AG04449 (cell line): ENCODE measurements at regions not wholly inside any gene's neighbourhood (a gene's known extent, or its start where the extent isn't known, plus 50 kb on each side); places are given as distances from the start of the nearest gene placed in this dataset.

Experiments
- CTCF ChIA-PET: fragments of 350-600 bp; formaldehyde crosslinking; extraction: SDS; loops from one replicate; lab custom pipeline; 2021; ENCODE audit warnings: antibody characterized with exemption; lab: Yijun Ruan, JAX
- POLR2A ChIA-PET: fragments of 400-600, 350-600 bp; formaldehyde crosslinking; extraction: SDS; loops from one replicate; lab custom pipeline; 2020; ENCODE audit warnings: antibody characterized with exemption, inconsistent platforms; lab: Yijun Ruan, JAX
- DNase-seq: peaks from one replicate; pipeline ENCODE4 v3.0.0-alpha.2; 2010; ENCODE audit warnings: low read depth, low spot score
- H3K4me3 ChIP-seq: 2 replicates; pipeline ENCODE4 v1.5.1; 2011; ENCODE audit warnings: low read depth, mild to moderate bottlenecking, control low read depth, low read length
- TF ChIP-seq, protein P1 (sequence below): IDR thresholded peaks from one replicate; pipeline ENCODE4 v1.5.1; 2011; ENCODE audit warnings: mild to moderate bottlenecking, moderate library complexity, low read length, control low read depth, inconsistent platforms; ENCODE audit not compliant: insufficient read depth; ENCODE audit errors: missing control alignments

DNA sequence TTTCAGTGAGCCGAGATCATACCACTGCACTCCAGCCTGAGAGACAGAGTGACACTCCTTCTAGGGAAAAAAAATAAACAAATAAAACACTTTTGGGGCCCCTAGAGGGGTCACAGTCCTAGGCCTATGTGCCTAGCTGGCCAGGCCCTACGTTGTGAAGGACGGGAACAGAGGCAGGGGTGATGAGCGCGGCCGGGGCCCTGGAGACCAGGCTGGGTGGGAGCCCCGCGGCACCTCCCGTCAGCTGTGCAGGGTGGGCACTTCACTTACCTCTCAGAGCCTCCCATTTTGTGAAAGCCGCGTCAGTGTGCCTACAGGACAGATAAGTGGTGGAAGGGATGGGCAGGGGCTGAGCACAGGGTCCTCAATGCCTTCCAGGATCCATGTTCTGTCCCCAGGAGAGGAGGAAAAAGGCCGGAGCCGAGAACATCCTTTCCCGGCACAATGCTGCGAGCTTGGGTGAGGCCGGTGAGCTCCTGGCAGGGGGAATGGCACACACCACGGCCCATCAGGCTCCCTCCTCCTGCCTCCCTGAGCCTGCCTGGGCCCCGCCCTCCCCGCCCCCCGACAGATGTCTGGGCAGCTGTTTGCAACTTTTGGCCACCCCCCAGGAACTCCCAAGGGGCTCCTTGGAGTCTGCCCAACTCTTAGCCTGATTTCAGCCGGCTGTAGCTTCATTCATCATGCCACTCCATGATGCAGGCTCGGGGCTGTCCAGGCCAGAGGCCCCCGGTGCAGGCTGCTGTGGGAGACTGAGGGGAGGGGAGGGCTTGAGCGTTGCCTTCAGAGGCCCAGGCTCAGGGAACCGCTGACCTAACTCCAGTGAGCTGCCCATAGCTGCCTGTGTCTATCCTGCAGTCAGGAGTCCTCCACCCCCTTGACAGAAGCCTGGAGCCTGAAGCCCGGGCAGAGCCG, 196.5 kb downstream of the TFCP2L1 start:
- TF ChIP-seq, protein P1, sequence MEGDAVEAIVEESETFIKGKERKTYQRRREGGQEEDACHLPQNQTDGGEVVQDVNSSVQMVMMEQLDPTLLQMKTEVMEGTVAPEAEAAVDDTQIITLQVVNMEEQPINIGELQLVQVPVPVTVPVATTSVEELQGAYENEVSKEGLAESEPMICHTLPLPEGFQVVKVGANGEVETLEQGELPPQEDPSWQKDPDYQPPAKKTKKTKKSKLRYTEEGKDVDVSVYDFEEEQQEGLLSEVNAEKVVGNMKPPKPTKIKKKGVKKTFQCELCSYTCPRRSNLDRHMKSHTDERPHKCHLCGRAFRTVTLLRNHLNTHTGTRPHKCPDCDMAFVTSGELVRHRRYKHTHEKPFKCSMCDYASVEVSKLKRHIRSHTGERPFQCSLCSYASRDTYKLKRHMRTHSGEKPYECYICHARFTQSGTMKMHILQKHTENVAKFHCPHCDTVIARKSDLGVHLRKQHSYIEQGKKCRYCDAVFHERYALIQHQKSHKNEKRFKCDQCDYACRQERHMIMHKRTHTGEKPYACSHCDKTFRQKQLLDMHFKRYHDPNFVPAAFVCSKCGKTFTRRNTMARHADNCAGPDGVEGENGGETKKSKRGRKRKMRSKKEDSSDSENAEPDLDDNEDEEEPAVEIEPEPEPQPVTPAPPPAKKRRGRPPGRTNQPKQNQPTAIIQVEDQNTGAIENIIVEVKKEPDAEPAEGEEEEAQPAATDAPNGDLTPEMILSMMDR = no peak
- POLR2A ChIA-PET = interaction anchor here (1.3 kb wide), 1 partner anchor 13 kb away, joined by 4 read pairs; no protein-coding TSS in a partner anchor
- no peak overlapping the region for H3K4me3 ChIP-seq
- no peak for DNase-seq
- CTCF ChIA-PET = interaction anchor here (0.6 to 16.1 kb wide), 8 partner anchors 7 to 397 kb away, joined by 3 to 767 read pairs (median 23); no protein-coding TSS in a partner anchor

DNA sequence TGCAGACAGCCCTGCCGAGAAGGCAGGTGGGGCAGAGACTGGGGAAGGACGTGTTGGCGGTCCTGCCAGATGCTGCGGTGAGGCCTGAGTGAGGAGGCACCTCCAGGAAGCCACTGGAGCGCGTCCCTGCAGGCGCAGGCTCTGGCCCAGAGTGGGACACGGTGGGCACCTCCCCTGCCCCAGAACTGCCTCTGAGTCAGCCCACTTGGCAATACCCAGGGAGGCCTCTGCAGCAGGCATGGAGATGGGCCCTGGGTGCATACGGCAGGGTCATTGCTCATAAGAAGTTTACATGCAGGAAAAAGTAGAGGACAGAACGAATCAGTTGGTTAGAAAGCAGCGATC, 195.9 kb downstream of the TFCP2L1 start:
- H3K4me3 ChIP-seq = no peak overlapping the region
- CTCF ChIA-PET = interaction anchor here (1.3 to 16.1 kb wide), 4 partner anchors 12 to 398 kb away, joined by 3 to 767 read pairs (median 112); no protein-coding TSS in a partner anchor
- no peak for DNase-seq
- TF ChIP-seq, protein P1 = no peak
- POLR2A ChIA-PET = no interaction called here

DNA sequence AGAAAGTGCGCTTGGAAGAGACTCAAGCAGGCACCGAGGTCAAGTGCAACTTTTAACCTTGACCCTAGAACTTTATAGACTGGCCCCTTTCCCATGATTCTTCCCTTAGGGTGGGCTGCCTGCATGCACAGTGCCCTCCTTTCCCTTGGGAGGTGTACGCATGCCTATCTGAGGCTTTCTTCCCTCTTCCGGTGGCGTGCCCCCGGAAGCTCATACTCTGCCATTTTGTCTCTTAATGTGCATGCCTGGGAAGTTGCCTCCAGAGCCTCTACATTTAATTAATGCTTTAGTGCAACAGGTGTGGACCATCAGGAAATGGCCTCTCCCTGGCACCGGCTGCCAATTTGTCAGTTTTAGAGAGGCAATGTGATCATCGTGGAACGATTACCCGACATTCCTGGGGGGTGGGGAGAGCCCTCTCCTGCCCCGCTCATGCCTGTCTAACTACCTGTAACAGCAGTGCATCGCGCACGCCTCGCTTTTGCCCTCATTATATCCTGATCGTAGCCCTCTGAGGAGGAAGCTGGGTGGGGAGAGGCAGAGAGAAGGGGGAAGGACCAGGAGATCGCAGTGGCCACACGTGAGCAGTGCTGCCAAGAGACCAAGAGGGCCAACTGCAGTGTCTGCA, 194.8 kb downstream of the TFCP2L1 start:
- no peak for DNase-seq
- ChIA-PET CTCF (interaction anchor here (1.0 to 12.9 kb wide), 5 partner anchors 10 to 395 kb away, joined by 3 to 146 read pairs (median 3); no protein-coding TSS in a partner anchor), POLR2A (no interaction called here)
- no peak overlapping the region for H3K4me3 ChIP-seq
- TF ChIP-seq, protein P1 = no peak

DNA sequence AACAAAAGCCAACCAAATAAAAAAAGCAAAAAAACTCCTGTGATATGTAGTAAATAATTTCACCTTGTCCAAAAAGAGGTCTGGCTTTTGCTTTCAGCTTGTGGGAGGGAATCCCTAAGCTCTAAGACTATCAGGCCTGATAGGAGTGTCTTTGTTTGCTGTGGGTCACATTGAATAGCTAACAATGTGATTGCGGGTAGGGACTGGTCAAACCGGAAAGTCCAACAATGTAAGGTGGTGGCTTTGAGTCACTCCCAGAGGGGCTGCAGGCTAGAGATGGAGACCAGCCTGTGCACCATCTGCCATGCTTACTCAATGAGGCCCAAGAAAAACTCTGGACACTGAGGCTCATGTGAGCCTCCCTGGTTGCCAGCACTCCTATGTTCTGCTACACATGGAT, 192.9 kb downstream of the TFCP2L1 start:
- ChIA-PET CTCF (interaction anchor here (0.8 to 12.9 kb wide), 3 partner anchors 8 to 263 kb away, joined by 3 to 146 read pairs (median 95); no protein-coding TSS in a partner anchor), POLR2A (interaction anchor here (0.7 kb wide), 1 partner anchor 264 kb away, joined by 3 read pairs; no protein-coding TSS in a partner anchor)
- TF ChIP-seq, protein P1 = no peak
- H3K4me3 ChIP-seq = no peak overlapping the region
- DNase-seq = no peak

DNA sequence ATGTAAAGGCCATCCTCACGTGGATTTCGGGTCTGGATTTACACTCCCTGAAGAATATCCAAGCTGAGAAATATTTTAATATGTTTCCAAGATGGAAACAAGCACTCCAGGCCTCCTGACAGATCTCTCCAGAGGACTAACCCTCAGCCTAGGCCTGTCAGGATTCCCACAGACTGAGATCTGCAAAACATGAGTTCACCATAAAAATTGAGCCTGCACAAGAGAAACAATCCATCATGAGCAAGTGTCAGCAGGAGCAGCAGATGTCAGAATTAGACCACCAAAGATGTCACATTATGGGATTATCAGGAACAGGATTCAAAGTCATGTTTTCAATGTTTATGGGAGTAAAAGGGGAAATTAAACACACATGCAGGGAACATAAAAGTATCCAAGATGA, 191.3 kb downstream of the TFCP2L1 start:
- no peak for DNase-seq
- TF ChIP-seq, protein P1 = no peak
- ChIA-PET POLR2A (interaction anchor here (1.5 kb wide), 1 partner anchor 18 kb away, joined by 3 read pairs; no protein-coding TSS in a partner anchor), CTCF (interaction anchor here (1.2 to 12.9 kb wide), 6 partner anchors 7 to 262 kb away, joined by 3 to 146 read pairs (median 30); no protein-coding TSS in a partner anchor)
- no peak overlapping the region for H3K4me3 ChIP-seq

DNA sequence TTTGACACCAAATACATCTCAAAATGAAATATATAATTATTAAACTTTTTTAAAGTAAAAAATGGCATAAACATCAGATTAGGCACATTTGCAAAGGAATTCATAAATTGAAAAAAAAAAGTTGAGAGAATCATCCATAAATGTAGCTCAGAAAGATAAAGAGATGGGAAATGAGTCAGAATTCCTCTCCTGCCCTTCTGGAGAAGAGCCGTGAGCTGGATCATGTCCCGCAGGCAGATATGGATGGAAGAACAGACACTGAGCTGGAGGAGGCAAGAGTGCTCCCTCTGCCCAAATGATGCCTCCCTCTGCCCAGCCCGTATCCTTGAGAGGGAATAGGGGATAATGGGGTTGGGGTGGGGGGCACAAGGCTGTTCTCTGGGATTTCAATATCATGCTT, 190.9 kb downstream of the TFCP2L1 start:
- TF ChIP-seq, protein P1 = no peak
- POLR2A ChIA-PET = interaction anchor here (1.5 kb wide), 1 partner anchor 19 kb away, joined by 3 read pairs; no protein-coding TSS in a partner anchor
- no peak for DNase-seq

More for the DNA sequence above, 190.9 kb downstream of the TFCP2L1 start:
- no peak overlapping the region for H3K4me3 ChIP-seq
- CTCF ChIA-PET = interaction anchor here (1.0 to 12.9 kb wide), 9 partner anchors 7 to 678 kb away, joined by 3 to 146 read pairs (median 7); no protein-coding TSS in a partner anchor
